T47D (cell line): ENCODE measurements at regions not wholly inside any gene's neighbourhood (a gene's known extent, or its start where the extent isn't known, plus 50 kb on each side); places are given as distances from the start of the nearest gene placed in this dataset.
"Not testable (repeated sequence)": the region's sequence is repeated elsewhere in the genome, so short reads cannot be mapped to it uniquely, and the experiment has no call there.

Source experiments
- DNase-seq, 2 experiments: peaks; one replicate each; pipeline versions ENCODE4 v3.0.0 to v3.0.0-alpha.2; 2011 to 2012; ENCODE audit warnings: low read depth in 1 of 2, low spot score in 1 of 2
- JUND ChIP-seq: IDR thresholded peaks from 2 replicates; pipeline ENCODE4 v1.6.1; 2012; ENCODE audit warnings: low read depth
- in situ Hi-C: cut with HindIII; loops from 2 replicates; pipeline ENCODE4 v1.10.0; 2016; ENCODE audit warnings: low sequenced_read_pairs, low pct_unique_long_range_greater_than_20kb

GRCh38 chr9:110130791-110131416 is 77.1 kb downstream of the C9orf152 start:
- no peak for DNase-seq
- no peak for TF ChIP-seq JUND
- in situ Hi-C loops = no loop called here

DNA sequence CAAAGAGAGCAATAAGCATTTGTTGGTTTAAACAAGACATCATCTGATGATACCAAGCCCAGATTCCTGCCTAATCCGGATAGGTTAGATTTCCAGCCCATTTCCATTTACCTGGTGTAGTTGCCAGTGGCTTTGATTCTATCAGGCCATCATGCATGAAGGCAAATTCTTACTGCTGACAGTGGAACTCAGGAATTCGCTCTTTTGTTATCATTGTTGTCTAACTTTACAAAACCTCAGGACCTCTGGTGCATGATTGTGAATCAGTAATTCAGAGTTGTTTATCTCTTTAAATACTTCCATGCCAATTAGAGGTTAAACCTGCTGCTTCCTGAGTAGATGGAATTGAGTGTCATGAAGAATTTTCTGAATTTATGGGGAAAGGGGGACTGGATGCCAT is 76.5 kb downstream of the C9orf152 start:
- TF ChIP-seq JUND = no peak; the same call in 1 of the 2 replicates
- DNase-seq = peak in 1 of 2 experiments; percentile 39
- in situ Hi-C loops = no loop called here

DNA sequence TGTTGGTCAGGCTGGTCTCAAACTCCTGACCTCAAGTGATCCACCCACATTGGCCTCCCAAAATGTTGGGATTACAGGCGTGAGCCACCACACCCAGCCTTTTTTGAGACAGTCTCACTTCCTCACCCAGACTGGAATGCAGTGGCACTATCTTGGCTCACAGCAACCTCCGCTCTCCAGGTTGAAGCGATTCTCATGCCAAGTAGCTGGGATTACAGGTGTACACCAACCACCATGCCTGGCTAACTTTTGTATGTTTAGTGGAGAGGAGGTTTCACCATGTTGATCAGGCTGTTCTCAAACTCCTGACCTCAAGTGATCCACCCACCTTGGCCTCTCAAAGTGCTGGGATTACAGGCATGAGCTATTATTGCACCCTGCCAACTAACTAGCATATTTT is 75.4 kb downstream of the C9orf152 start:
- DNase-seq, in situ Hi-C loops: not testable (repeated sequence)

GRCh38 chr9:110133059-110133458 is 74.9 kb downstream of the C9orf152 start:
- in situ Hi-C loops = no loop called here
- no peak for DNase-seq
- no peak for TF ChIP-seq JUND

DNA sequence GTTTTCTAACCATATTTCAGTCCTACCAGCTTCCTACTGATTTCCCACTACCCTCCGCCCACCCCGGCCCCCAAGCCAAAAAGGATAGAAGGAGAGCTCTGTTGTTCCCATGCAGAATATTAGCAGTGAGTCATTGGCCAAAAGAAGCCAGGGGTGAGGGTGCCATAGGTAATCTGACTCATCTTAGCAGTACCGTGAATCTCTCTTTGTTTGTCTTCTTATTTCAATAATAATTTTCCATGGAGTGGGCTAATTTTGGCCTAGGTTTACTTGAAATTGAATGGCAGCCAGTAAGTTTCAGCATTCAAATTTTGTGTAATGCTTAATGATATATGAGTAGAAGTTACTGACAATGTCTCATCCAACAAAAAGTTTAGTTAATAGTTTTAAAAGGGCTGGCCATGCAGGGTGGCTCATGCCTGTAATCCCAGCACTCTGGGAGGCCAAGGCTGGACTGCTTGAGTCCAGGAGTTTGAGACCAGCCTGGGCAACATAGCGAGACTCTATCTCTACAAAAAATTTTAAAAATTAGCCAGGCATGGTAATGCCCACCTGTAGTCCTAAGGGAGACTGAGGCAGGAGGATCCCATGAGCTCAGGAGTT is 74.2 kb downstream of the C9orf152 start:
- no peak for DNase-seq
- no peak for TF ChIP-seq JUND
- in situ Hi-C loops = no loop called here

GRCh38 chr9:110135846-110136245 is 72.1 kb downstream of the C9orf152 start:
- DNase-seq = no peak
- in situ Hi-C loops = no loop called here
- no peak for TF ChIP-seq JUND

GRCh38 chr9:110136802-110137201 is 71.2 kb downstream of the C9orf152 start:
- no peak for DNase-seq
- TF ChIP-seq JUND = no peak
- in situ Hi-C loops = no loop called here

DNA sequence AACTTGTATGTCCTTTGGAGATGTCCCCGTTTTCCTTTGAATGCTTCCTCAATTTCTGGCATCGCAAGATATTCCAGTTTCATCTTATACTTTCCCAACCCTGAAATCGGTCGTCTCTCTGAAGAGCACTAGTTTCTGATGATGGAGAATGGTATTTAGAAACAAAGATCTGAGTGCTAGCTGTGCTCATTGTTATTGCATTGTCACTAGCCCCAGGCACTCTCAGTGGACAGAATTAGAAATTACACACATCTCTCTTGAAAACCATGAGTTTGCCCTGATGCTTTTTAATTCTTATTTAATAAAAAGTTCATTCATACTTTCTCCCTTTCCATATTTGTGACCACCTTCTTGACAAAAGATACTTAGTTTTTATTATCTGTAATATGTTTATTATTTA is 67.7 kb downstream of the C9orf152 start:
- DNase-seq = peak in 1 of 2 experiments; percentile 30
- no peak for TF ChIP-seq JUND
- in situ Hi-C loops = no loop called here

DNA sequence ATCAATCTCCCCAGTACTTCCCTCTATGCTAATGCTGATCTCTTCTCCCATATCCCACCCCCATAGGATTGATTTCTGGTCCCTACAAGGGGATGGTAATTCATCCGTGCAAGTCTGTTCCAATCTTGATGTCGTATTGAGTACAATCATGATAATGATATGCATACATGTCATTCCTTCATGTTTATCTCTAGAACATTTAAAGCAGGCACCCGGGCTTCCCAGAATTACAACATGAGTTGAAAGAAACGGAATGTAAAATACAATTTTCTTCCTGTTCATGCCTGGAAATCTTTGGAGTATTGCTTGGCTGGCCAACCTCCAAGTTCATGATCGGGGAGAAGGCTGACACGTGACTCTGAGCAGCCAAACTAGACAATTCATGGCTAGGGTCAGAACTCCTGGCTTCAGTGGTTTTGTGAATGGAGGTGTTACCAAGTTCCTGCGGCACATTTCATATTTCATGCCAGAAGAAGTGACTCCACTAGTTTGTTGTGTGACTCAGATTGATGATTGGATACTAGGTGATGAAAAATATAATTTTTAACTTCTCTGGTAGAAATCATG is 66.6 kb downstream of the C9orf152 start:
- in situ Hi-C loops = no loop called here
- no peak for DNase-seq
- no peak for TF ChIP-seq JUND

GRCh38 chr9:110142253-110142652 is 65.7 kb downstream of the C9orf152 start:
- no peak for DNase-seq
- no peak for TF ChIP-seq JUND
- in situ Hi-C loops = no loop called here

GRCh38 chr9:110142868-110143481 is 65.0 kb downstream of the C9orf152 start:
- DNase-seq = peak in 1 of 2 experiments; percentile 52
- in situ Hi-C loops = no loop called here
- no peak for TF ChIP-seq JUND

- TF ChIP-seq JUND = no peak
- in situ Hi-C loops = no loop called here
- DNase-seq = no peak
Measured at GRCh38 chr9:110143485-110143884, 64.5 kb downstream of the C9orf152 start.

DNA sequence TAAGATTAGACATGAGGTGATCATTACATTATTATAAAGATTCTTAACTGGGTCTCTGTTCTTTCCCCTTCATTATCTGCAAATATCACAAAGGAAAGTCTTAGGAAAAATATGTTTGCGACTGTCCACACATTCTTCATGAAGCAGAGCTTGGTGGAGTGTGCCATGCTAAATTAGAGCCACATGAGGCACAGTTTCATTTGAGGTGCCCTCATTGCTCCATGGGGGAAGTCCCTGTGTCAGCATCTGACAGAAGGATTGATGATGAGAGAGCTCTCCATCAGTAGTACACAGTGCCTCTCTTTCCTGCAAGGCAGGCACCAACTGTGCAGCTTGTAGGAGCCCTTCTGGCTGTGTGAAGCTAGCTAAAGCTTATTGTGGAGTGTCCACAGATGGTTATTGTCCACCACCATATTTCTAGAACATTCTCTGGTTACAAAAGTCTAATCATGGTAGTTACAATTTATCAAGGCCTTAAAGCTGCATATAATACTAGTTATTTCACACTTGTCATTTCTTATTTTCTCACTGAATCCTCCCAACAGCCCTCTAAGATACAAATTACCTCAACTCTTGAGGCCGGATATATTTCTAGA is 63.9 kb downstream of the C9orf152 start:
- in situ Hi-C loops = no loop called here
- DNase-seq = no peak
- TF ChIP-seq JUND = no peak
